HepG2 (cell line): ENCODE measurements at regions not wholly inside any gene's neighbourhood (a gene's known extent, or its start where the extent isn't known, plus 50 kb on each side); places are given as distances from the start of the nearest gene placed in this dataset.

ENCODE experiments used
- DMTF1 ChIP-seq: sonication (generic); formaldehyde crosslinking; IDR thresholded peaks from 2 replicates; pipeline ENCODE4 v1.4.0; 2020; ENCODE audit warnings: mild to moderate bottlenecking, missing genetic modification reagents
- HNF1A ChIP-seq, 2 experiments: sonication (generic) in 1 of 2; formaldehyde crosslinking in 1 of 2; IDR thresholded peaks; 2 replicates each; pipeline versions ENCODE4 v1.4.0 to v1.6.1; 2016 to 2020; ENCODE audit warnings: borderline replicate concordance in 1 of 2, low read depth in 1 of 2, mild to moderate bottlenecking in 1 of 2, missing genetic modification reagents in 1 of 2
- ZBTB14 ChIP-seq: sonication (generic); formaldehyde crosslinking; IDR thresholded peaks from 2 replicates; pipeline ENCODE4 v1.4.0; 2020; ENCODE audit warnings: missing genetic modification reagents
- ZNF3 ChIP-seq: IDR thresholded peaks from 2 replicates; pipeline ENCODE4 v1.7.0; 2017; ENCODE audit warnings: inconsistent platforms

GRCh38 chr15:37820380-37821128 lies 113.9 kb upstream of the TMCO5A start (continued):
- no peak for TF ChIP-seq HNF1A (IDR thresholded peaks at IDR 0.05; ENCODE audit: low read depth)
- TF ChIP-seq HNF1A (CRISPR knock-in tag; IDR thresholded peaks at IDR 0.05; ENCODE audit: borderline replicate concordance), result no peak
- no peak for TF ChIP-seq ZBTB14
- no peak for TF ChIP-seq ZNF3
- TF ChIP-seq DMTF1, result no peak
